ENCODE measurements at regions not wholly inside any gene's neighbourhood (a gene's known extent, or its start where the extent isn't known, plus 50 kb on each side); places are given as distances from the start of the nearest gene placed in this dataset.

- TF ChIP-seq CTCF (IDR thresholded peaks at IDR 0.05 in 8 of 11, conservative IDR thresholded peaks at IDR 0.05 in 3 of 11) (no peak), POLR2A (IDR thresholded peaks at IDR 0.05) (no peak), POLR2AphosphoS5 (IDR thresholded peaks at IDR 0.05) (no peak)
Measured at GRCh38 chr5:164383662-164384061, 878.2 kb downstream of the MAT2B start.
